IPS-NIHi7 (cell line): ENCODE measurements at regions not wholly inside any gene's neighbourhood (a gene's known extent, or its start where the extent isn't known, plus 50 kb on each side); places are given as distances from the start of the nearest gene placed in this dataset.
"Not testable (repeated sequence)": the region's sequence is repeated elsewhere in the genome, so short reads cannot be mapped to it uniquely, and the experiment has no call there.

Source experiments
- DNase-seq: peaks from one replicate; pipeline ENCODE4 v3.0.0; 2012; ENCODE audit warnings: mixed read lengths; ENCODE audit errors: extremely low spot score

DNA sequence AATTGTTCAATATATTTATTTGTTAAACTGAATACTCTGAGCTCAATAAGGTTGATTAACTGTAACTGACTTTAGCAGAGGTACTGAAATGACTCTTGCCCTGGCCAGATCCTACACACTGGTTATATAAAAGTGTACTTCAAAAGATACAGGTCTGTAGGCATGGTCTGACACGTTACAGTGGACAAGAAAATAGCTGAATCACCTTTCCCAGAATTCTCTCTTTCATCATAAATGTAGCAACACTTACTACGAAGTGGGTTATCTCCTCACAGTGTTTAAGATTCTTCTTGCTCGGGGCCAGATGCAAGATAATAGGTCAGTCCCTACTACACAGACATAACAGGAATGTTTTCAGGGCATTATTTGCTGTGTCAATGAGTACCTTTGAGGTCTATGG lies 107.0 kb upstream of the ZC3H15 start:
- DNase-seq, result no peak

DNA sequence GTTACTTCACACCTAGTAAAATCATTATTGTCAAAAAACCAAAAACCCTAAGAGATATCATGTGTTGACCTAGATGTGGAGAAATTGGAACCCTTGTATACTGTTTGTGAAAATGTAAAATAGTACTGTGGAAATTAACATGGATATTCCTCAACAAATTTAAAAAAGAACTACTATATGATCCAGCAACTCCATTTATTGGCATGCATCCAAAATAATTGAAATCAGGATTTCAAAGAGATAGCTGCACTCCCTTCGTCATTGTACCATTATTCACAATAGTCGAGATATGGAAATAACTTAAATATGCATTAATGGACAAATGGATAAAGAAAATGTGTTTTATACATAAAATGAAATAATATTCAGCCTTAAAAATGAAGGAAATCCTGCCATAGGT lies 105.3 kb upstream of the ZC3H15 start:
- DNase-seq, result no peak

DNA sequence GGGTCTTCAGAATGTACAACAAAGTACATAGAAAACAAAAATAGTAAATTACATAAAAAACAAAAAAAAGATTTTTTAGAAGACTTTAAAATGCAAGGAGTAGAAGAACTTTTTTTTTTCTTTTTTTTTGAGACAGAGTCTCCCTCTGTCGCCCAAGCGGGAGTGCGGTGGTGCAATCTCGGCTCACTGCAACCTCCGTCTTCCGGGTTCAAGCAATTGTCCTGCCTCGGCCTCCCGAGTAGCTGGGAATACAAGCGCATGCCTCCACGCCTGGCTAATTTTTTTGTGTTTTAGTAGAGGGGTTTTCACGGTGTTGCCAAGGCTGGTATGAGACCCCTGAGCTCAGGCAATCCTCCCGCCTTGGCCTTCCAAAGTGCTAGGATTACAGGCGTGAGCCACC lies 104.5 kb upstream of the ZC3H15 start:
- DNase-seq, result no peak

DNA sequence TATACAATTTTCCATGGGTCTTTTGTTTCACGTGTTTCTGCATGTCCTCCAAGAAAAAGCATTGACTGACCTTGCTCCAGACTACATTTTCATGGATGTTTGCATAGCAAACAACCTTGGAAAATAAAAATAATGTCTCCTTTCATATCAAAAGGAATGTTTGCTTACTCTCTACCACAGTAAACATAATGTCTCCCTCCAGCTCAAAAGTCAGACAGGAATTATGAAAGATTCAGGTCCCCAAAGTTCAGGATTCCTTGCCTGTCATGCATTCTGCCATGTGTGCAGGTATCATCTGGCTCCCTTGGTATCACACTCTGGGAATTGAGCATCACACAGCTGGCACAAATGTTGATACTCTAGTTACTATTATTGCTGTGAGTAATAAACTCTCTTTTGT lies 103.1 kb upstream of the ZC3H15 start:
- no peak for DNase-seq

DNA sequence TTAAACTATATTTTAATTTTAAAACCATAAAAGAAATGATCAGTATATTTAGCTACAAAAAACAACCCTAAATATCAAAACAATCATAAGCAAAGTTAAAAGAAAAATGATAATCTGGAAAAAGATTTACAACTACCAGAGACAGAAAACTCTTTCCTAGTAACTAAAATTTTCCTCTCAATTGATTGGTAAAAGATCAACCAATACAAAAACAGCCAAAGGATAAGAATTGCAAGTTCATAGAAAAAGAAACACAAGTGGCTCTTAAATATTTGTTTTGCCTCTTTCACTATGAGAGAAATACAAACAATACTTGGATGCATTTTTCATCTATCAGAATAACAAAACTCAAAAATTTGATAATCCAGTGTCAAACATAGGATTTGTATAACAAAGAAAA lies 101.8 kb upstream of the ZC3H15 start:
- no peak for DNase-seq

DNA sequence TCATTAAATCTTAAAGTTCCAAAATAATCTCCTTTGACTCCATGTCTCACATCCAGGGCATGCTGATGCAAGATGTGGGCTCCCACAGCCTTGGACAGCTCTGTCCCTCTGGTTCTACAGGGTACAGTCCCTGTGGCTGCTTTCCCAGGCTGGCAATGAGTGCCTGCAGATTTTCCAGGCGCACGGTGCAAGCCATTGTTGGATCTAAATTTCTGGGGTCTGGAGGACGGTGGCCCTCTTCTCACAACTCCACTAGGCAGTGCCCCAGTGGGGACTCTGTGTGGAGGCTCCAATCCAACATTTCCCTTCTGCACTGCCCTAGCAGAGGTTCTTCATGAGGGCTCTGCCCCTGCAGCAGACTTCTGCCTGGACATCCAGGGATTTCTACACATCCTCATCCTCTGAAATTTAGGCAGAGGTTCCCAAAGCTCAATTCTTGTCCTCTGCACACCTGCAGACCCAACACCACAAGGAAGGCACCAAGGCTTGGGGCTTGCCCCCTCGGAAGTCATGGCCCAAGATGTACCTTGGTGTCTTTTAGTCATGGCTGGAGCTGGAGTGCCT lies 100.3 kb upstream of the ZC3H15 start:
- not testable (repeated sequence) for DNase-seq

DNA sequence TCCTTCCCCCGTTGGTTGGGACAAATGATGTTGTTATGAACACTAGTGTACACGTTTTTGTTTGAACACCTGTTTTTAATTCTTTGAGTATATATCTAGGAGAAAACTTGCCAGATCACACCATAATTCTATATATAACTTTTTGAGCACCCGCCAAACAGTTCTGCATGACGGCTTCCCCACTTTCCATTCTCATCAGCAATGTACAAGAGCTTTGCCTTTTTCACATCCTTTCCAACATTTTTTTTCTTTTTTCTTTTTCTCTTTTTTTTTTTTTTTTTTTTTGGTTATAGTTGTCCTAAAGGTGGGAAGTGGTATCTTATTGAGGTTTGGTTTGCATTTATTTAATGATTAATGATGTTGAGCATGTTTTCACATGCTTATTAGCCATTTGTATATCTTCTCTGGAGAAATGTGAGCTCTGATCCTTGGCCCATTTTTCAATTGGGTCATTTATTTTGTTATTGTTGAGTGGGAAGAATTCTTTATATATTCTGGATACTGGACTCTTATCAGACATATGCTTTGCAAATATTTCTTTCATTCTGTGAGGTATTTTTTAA lies 86.9 kb upstream of the ZC3H15 start:
- no peak for DNase-seq

DNA sequence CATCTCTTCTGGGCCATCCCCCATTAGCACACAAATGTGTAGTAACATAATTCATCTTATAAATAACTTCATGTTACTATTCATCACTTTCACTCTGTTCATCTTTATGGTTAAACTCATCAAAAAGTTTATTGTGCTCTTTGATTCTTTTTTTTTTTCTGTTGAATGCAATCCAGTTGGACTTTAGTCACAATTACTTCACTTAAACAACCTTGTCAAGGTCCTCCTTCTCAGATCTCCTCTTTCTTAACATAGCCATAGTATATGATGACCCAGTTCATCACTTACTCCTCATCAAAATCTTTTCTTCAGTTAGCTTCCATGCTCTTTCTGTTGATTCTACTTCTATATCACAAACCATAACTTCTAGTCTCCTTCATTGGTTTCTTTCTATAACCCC lies 80.2 kb upstream of the ZC3H15 start:
- DNase-seq, result no peak

DNA sequence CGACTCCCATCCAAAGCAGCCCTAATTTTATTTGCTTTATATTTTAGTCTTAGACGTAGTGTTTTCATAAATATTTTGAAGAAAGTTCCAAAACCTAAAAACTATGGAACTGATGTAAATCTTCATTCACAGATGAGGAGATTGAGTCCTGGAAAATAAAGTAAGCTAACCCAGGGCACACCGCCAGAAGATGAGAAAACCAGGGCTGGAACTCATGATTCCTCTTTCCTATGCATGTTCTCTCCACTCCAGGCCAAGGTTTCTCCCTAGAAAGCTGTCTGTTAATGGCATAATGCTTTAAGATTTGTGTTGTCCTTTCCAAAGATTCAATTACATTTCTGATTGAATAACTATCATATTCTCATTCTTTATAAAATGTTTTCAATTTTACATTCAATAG lies 78.4 kb upstream of the ZC3H15 start:
- DNase-seq, result no peak

DNA sequence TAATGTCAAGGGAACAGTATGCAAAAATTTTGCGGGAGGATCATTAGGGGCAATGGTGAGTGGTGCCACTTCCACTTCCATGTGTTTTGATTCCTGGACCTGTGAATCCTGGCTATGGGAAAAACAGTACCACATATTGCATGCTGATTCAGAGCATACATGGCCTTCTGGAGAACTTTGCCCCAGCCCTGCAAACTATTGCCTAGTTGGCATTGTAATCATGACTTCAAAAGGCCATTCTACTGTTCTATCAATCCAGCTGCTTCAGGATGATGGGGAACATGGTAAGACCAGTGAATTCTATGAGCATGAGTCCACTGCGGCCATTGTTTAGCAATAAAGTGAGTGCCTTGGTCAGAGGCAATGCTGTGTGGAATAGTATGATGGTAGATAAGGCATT lies 75.3 kb upstream of the ZC3H15 start:
- no peak for DNase-seq

DNA sequence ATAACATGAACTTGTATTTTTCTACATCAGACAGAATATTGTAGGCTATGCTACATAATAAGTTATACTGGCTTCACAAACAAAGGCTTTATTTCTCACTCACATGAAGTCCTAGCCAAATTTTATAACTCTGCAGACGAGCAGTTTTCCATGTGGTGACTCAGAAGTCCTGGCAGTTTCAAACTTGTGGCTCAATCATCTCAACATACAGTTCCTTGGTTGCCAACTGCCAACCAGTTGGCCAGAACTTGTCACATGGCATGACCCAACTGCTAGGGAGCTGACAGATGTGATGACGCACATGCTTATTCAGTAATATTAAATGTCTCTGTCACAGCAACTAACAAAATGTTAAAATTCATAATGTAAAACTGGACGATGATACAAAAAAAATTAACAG lies 63.8 kb upstream of the ZC3H15 start:
- DNase-seq, result no peak

DNA sequence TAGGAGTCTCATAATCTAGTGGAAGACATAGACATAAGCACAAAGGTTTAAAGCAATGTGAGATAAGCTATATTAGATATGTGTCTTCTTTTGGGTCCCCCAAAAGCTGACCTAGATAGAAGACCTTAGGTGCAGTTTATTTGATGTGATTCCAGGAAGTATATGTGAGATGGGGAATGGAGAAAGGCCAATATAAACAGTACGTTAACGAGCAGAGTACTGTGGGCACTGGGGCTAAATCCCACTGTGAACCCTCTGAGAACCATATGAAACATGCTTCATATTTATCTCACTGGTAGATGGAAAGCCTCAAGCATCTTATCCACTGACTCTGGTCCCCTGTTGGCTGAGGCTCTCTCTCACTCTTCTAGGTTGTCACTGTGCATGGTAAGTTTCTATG lies 62.6 kb upstream of the ZC3H15 start:
- DNase-seq, result no peak

DNA sequence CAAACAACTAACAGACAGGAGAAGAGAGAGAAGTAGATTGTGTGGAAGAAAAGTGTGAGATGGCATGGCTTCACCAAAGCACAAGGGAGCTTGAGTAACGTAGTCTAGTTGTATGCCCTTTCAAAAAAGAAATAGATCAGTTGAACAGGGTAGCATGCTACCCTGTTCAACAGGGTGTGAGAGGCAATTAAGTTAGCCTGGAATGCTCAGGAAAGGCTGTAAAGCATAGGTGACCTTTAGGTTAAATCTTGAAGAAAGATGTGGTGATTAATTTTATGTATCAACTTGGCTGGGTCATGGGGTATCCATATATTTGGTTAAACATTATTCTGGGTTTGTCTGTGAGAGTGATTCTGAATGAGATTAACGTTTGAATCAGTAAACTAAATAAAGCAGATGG lies 61.8 kb upstream of the ZC3H15 start:
- no peak for DNase-seq

DNA sequence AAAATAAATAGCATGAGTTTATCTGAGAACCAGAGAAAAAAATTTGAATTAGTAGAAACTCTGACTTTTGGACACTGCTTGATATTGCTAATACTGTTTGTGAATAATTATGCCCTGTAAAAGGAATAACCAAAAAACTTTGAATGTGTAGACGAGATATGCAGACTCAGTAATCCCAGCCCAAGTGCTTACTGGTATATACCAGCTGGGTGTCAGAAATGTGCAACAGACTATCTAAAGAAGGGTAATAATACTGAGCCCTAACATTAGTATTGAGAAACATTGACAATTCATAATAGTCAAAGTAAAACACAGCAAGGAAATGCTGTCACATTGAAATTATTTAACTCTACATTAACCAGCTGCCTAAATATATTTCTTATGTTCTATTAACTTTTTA lies 60.5 kb upstream of the ZC3H15 start:
- no peak for DNase-seq

DNA sequence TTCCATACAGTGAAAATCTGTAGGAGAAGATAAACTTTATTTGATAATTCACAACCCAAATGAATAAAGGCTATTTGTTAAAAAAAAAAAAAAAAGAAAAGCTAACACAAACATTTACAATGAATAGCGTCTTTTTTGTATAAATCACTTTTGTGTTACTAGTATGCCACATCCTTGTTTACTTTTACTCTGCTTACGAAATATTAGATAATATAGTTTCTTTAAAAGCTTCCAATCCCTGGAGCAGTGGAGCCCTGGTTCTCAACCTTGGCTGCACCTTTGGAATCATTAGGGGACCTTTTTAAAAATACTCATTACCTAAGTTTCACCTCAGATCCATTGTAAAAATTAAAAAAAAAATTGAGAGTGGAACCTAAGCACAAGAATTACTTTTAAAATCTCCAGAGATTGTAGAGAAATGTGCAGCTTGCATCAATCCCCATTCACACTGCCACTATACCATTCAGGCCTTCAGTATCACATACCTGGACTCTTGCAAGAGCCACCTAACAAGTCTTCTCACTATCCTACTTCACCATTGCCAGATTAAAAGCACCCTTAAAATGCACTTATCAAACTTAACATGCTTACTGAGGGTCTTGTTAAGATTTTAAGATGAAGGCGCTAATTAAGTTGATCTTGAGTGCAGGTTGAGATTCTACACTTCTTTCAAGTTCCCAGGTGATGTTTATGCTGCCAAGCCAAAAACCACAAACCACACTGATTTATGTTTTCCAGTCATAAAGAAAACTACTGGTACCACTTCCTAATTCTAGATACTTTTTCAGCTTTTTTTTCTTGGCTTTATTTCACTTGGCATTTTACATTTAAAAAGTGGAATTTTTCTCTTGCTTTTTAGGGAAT lies 59.7 kb upstream of the ZC3H15 start:
- no peak for DNase-seq

DNA sequence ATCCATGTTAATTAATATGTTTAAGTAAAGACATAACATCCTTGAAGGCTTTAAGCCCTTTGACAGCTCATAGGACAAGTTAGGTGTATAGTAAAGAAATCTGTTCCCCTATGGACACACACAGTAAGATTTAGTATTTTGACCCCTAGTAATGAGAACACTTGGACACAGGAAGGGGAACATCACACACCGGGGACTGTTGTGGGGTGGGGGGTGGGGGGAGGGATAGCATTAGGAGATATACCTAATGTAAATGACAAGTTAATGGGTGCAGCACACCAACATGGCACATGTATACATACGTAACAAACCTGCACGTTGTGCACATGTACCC lies 59.1 kb upstream of the ZC3H15 start:
- not testable (repeated sequence) for DNase-seq

DNA sequence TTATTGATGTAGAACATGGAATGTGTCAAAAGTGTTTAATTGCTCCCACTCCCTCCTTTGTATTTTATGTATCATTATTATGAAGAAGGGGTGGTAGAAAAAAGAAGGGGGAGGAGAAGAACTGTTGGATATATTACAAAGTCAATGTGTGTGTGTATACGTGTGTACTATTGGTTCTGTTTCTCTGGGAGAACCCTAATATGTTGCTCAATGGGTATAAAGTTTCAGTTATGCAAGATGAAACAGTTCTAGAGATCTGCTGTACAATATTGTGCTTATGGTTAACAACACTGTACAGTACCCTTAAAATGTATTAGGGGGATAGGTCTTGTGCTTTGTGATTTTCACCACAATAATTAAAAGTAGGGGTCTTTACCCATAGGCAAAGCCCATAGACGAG lies 58.1 kb upstream of the ZC3H15 start:
- no peak for DNase-seq

DNA sequence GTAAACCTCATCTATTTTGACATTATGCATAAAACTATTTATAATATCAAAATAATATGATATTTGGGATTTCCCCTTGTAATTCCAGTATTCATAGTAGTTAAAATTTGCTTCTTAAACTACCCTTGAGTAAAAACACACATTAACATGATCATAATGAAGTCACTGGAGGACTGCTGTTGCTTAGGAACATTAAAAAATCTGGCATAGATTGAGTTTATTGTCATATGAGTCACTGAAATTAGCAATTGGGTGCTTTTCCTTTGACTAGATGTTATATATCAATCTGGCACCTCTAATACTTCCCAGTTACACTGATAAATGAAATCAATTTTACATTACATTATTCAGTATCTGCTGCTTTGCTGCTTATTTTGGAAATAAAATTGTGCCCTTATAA lies 57.0 kb upstream of the ZC3H15 start:
- no peak for DNase-seq

DNA sequence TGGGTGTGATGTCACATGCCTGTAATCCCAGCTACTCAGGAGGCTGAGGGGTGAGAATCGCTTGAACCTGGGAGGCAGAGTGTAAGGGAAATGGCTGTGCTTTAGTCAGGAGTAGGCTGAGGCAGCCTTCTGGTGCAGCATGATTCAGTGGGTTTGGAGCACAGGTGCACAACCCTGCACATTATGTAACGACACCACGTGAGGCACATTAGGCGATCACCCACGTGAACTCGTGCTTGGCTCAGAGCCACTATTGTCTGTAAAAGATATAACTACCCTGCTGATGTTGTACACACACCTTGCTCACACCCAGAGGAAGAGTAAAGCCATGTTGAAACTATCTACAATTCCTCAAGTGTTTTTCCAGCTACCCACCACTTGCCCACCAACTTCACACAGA lies 54.8 kb upstream of the ZC3H15 start:
- no peak for DNase-seq

DNA sequence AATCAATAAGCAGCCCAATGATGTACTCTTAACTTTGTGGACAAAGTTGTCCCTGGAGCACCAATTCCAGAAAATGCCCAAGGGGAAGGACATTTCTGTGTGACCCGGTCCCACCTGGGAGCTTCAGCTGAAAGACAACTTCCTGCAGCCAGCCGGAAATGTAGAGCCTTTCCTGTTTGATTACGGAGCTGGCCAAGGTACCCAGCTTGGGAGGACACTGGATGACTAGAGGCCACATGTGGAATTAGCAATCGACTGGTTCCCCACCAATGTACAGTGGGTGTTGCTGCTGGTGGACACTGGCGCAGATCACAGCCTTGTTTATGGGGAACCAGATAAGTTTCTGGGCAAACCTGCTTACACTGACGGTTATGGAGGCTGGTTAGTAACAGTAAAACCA lies 53.0 kb upstream of the ZC3H15 start:
- no peak for DNase-seq

DNA sequence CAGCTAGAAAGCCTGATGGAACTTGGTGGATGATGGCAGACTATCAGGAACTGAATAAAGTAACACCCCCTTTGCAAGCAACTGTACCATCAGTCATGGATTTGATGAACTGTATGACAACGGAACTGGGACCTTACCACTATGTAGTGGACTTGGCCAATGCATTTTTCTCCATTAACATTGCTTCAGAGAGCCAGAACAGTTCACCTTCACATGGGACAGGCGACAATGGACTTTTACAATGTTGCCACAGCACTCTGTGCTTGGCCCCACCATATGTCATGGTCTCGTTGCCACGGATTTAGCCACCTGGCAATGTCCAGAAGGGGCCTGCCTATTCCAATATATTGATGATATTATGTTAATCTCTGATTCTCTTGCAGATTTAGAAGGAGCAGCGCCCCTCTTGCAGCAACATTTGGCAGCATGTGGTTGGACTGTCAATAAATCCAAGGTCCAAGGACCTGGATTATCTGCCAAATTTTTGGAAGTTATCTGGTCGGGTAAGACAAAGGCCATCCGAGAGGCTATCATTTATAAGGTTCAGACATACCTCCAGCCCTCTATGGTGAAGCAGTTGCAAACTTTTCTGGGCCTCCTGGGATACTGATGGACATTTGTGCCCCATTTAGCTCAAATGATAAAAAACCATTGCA lies 52.2 kb upstream of the ZC3H15 start:
- no peak for DNase-seq
